ENCODE measurements at regions not wholly inside any gene's neighbourhood (a gene's known extent, or its start where the extent isn't known, plus 50 kb on each side); places are given as distances from the start of the nearest gene placed in this dataset.
A peak's percentile ranks its signal among the peaks of the same experiment; 100 is the strongest.

- no peak overlapping the region for H3K4me3 ChIP-seq (ENCODE audit: low read length)
- no peaks in the 10 kb centered on the region for H3K27me3 ChIP-seq (ENCODE audit: control insufficient read depth, insufficient read depth, low read length)
- H3K9ac ChIP-seq (ENCODE audit: low read length): no peak overlapping the region
- H3K4me1 ChIP-seq (ENCODE audit: control insufficient read depth, low read depth, low read length): no peaks in the 10 kb centered on the region
- H3K27ac ChIP-seq (ENCODE audit: low read length): no peak overlapping the region
- no peaks in the 10 kb centered on the region for H3K9me3 ChIP-seq (ENCODE audit: control insufficient read depth, low read depth, low read length)
- no peaks in the 10 kb centered on the region for H3K36me3 ChIP-seq (ENCODE audit: control insufficient read depth, low read depth, low read length)
Measured at GRCh38 chr10:130580975-130581374, 444.8 kb downstream of the GLRX3 start.

- Histone ChIP-seq H3K36me3 (ENCODE audit: control insufficient read depth, low read depth, low read length) (no peaks in the 10 kb centered on the region), H3K27ac (ENCODE audit: low read length) (no peak overlapping the region)
Measured at GRCh38 chr10:130587718-130588117, 451.5 kb downstream of the GLRX3 start.

GRCh38 chr10:130606001-130606405, 469.8 kb downstream of the GLRX3 start:
- Histone ChIP-seq H3K9me3 (ENCODE audit: control insufficient read depth, low read depth, low read length) (no peaks in the 10 kb centered on the region), H3K4me1 (ENCODE audit: control insufficient read depth, low read depth, low read length) (no peaks in the 10 kb centered on the region), H3K27ac (ENCODE audit: low read length) (no peak overlapping the region), H3K27me3 (ENCODE audit: control insufficient read depth, insufficient read depth, low read length) (no peaks in the 10 kb centered on the region), H3K9ac (ENCODE audit: low read length) (no peak overlapping the region), H3K4me3 (ENCODE audit: low read length) (no peak overlapping the region), H3K36me3 (ENCODE audit: control insufficient read depth, low read depth, low read length) (no peaks in the 10 kb centered on the region)

More at GRCh38 chr10:130587718-130588117, 451.5 kb downstream of the GLRX3 start:
- H3K4me3 ChIP-seq (ENCODE audit: low read length): no peak overlapping the region
- no peaks in the 10 kb centered on the region for H3K9me3 ChIP-seq (ENCODE audit: control insufficient read depth, low read depth, low read length)
- H3K27me3 ChIP-seq (ENCODE audit: control insufficient read depth, insufficient read depth, low read length): no peaks in the 10 kb centered on the region
- no peak overlapping the region for H3K9ac ChIP-seq (ENCODE audit: low read length)
- H3K4me1 ChIP-seq (ENCODE audit: control insufficient read depth, low read depth, low read length): peaks cover 11% of the 10 kb centered on the region

DNA sequence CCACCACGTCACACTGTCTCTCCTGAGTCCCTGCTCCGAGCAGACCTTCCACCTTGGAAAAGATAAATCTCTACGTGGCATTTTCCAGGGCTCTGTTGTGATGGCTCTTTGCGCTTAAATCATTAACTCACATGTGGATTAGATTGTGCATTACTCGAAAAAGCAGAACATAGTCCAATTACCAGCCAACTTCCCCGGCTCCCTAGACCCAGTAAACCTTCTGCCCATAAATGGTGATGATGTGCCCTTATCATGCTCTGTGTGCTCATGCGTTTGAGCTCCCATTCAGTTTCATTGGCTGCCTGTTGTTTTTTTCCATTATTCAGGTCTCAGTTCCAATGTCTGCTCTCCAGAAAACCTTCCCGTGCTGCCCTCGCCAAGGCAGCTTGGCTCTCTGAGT, 471.2 kb downstream of the GLRX3 start:
- Histone ChIP-seq H3K4me3 (ENCODE audit: low read length) (no peak overlapping the region), H3K27ac (ENCODE audit: low read length) (no peak overlapping the region), H3K27me3 (ENCODE audit: control insufficient read depth, insufficient read depth, low read length) (no peaks in the 10 kb centered on the region), H3K4me1 (ENCODE audit: control insufficient read depth, low read depth, low read length) (no peaks in the 10 kb centered on the region), H3K9me3 (ENCODE audit: control insufficient read depth, low read depth, low read length) (no peaks in the 10 kb centered on the region), H3K9ac (ENCODE audit: low read length) (no peak overlapping the region), H3K36me3 (ENCODE audit: control insufficient read depth, low read depth, low read length) (no peaks in the 10 kb centered on the region)

DNA sequence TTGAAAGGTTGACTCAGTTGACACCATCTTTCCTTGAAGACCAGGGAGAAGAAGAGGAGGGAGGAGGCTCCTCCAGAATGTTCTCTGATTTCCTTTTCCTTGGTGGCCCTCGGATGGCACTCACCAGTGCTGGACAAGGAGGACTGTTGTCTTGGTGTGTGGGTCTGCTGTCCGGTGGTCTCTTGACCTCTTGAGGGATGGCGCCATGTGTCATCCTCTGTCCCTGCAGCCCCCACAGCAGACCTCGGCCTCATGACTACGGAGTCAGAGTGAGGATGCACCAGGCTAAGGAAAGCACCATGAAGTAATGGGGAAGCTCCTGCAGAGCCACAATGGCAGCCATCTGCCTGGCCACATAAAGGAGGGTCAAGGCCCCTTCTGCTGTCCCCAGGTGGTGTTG, 475.0 kb downstream of the GLRX3 start:
- peaks cover 10% of the 10 kb centered on the region for H3K9me3 ChIP-seq (ENCODE audit: control insufficient read depth, low read depth, low read length)
- no peaks in the 10 kb centered on the region for H3K27me3 ChIP-seq (ENCODE audit: control insufficient read depth, insufficient read depth, low read length)
- H3K4me1 ChIP-seq (ENCODE audit: control insufficient read depth, low read depth, low read length): peaks cover 14% of the 10 kb centered on the region
- no peaks in the 10 kb centered on the region for H3K36me3 ChIP-seq (ENCODE audit: control insufficient read depth, low read depth, low read length)
- no peak overlapping the region for H3K9ac ChIP-seq (ENCODE audit: low read length)
- H3K4me3 ChIP-seq (ENCODE audit: low read length): no peak overlapping the region
- no peak overlapping the region for H3K27ac ChIP-seq (ENCODE audit: low read length)

- peaks cover 22% of the 10 kb centered on the region for H3K4me1 ChIP-seq (ENCODE audit: control insufficient read depth, low read depth, low read length)
- H3K27me3 ChIP-seq (ENCODE audit: control insufficient read depth, insufficient read depth, low read length): no peaks in the 10 kb centered on the region
- H3K9ac ChIP-seq (ENCODE audit: low read length): no peak overlapping the region
- H3K9me3 ChIP-seq (ENCODE audit: control insufficient read depth, low read depth, low read length): peaks cover 10% of the 10 kb centered on the region
- H3K4me3 ChIP-seq (ENCODE audit: low read length): peak overlapping the region; percentile 24
- H3K36me3 ChIP-seq (ENCODE audit: control insufficient read depth, low read depth, low read length): no peaks in the 10 kb centered on the region
- H3K27ac ChIP-seq (ENCODE audit: low read length): no peak overlapping the region
Measured at GRCh38 chr10:130615457-130615856, 479.3 kb downstream of the GLRX3 start.

- Histone ChIP-seq H3K4me1 (ENCODE audit: control insufficient read depth, low read depth, low read length) (peaks cover 22% of the 10 kb centered on the region), H3K27ac (ENCODE audit: low read length) (no peak overlapping the region), H3K9ac (ENCODE audit: low read length) (no peak overlapping the region), H3K36me3 (ENCODE audit: control insufficient read depth, low read depth, low read length) (no peaks in the 10 kb centered on the region), H3K4me3 (ENCODE audit: low read length) (no peak overlapping the region), H3K27me3 (ENCODE audit: control insufficient read depth, insufficient read depth, low read length) (no peaks in the 10 kb centered on the region), H3K9me3 (ENCODE audit: control insufficient read depth, low read depth, low read length) (peaks cover 4% of the 10 kb centered on the region)
Measured at GRCh38 chr10:130617985-130618384, 481.8 kb downstream of the GLRX3 start.

- no peaks in the 10 kb centered on the region for H3K36me3 ChIP-seq (ENCODE audit: control insufficient read depth, low read depth, low read length)
- no peak overlapping the region for H3K9ac ChIP-seq (ENCODE audit: low read length)
- H3K27ac ChIP-seq (ENCODE audit: low read length): no peak overlapping the region
- H3K9me3 ChIP-seq (ENCODE audit: control insufficient read depth, low read depth, low read length): no peaks in the 10 kb centered on the region
- H3K4me1 ChIP-seq (ENCODE audit: control insufficient read depth, low read depth, low read length): peaks cover 22% of the 10 kb centered on the region
- H3K4me3 ChIP-seq (ENCODE audit: low read length): no peak overlapping the region
- no peaks in the 10 kb centered on the region for H3K27me3 ChIP-seq (ENCODE audit: control insufficient read depth, insufficient read depth, low read length)
Measured at GRCh38 chr10:130618647-130619046, 482.5 kb downstream of the GLRX3 start.

GRCh38 chr10:130621231-130621775, 485.1 kb downstream of the GLRX3 start:
- Histone ChIP-seq H3K4me3 (ENCODE audit: low read length) (no peak overlapping the region), H3K9me3 (ENCODE audit: control insufficient read depth, low read depth, low read length) (no peaks in the 10 kb centered on the region), H3K36me3 (ENCODE audit: control insufficient read depth, low read depth, low read length) (no peaks in the 10 kb centered on the region), H3K27me3 (ENCODE audit: control insufficient read depth, insufficient read depth, low read length) (no peaks in the 10 kb centered on the region), H3K9ac (ENCODE audit: low read length) (no peak overlapping the region), H3K4me1 (ENCODE audit: control insufficient read depth, low read depth, low read length) (peaks cover 7% of the 10 kb centered on the region), H3K27ac (ENCODE audit: low read length) (no peak overlapping the region)

DNA sequence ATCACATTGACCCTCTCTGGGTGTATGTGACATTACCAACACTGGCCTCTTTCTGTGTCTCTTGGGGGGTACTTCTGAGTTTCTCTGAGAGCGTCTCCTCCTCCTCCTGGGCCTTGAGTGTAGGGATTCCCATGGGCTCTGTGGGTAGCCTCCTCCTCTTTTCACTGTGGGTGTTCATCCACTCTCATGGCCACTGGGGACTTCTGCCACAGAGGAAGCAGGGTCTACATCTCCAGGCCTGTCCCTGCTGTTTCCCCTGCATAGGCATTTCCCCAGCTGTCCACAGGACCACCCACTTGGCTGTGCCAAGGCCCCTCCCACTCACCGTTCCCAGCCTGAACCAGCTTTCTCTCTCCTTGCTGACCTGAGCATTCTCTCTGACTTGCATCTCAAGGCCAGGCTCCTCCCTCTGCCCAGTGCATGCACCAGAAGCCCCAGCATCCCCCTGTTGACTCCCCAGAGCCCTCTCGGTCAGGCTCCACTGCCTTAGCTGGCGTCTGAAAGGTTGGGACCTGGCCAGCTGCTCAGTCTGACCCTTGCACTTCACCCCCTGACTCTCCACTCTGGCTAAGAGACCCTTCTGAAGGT, 487.6 kb downstream of the GLRX3 start:
- H3K9ac ChIP-seq (ENCODE audit: low read length): no peak overlapping the region
- no peak overlapping the region for H3K27ac ChIP-seq (ENCODE audit: low read length)
- H3K36me3 ChIP-seq (ENCODE audit: control insufficient read depth, low read depth, low read length): no peaks in the 10 kb centered on the region
- H3K9me3 ChIP-seq (ENCODE audit: control insufficient read depth, low read depth, low read length): no peaks in the 10 kb centered on the region
- H3K4me3 ChIP-seq (ENCODE audit: low read length): no peak overlapping the region
- no peaks in the 10 kb centered on the region for H3K27me3 ChIP-seq (ENCODE audit: control insufficient read depth, insufficient read depth, low read length)
- H3K4me1 ChIP-seq (ENCODE audit: control insufficient read depth, low read depth, low read length): no peaks in the 10 kb centered on the region

DNA sequence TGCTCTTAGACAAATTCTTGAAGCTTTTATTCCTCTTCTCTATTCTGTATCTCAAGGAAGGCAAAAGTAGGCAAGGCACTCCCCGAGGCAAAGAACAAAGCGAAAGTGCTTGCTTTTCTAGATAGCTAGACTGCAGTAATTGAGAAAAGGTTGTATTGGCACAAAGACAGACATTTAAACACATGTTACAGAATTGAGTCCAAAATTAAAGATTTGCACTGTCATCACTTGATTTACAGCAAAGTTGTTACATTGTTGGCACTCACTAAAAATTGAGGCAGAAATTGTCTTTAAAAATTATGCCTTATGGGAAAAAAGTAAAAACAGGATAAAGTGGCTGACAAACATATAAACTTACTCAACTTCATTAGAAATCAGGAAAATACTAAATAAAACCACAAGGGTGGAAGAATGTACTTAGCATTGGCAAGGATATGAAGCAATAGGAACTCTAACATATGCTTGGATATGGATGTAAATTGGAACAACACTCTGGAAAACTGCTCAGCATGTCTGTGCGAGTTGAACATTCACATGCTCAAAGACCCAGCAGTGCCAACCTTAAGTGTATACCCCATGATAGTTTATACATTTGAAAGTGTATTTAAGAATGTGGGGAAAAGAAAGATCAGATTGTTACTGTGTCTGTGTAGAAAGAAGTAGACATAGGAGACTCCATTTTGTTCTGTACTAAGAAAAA, 491.3 kb downstream of the GLRX3 start:
- Histone ChIP-seq H3K27ac (ENCODE audit: low read length) (no peak overlapping the region), H3K9ac (ENCODE audit: low read length) (no peak overlapping the region)

GRCh38 chr10:130630135-130630534, 493.9 kb downstream of the GLRX3 start:
- Histone ChIP-seq H3K27ac (ENCODE audit: low read length) (no peak overlapping the region), H3K36me3 (ENCODE audit: control insufficient read depth, low read depth, low read length) (no peaks in the 10 kb centered on the region), H3K4me3 (ENCODE audit: low read length) (no peak overlapping the region), H3K9me3 (ENCODE audit: control insufficient read depth, low read depth, low read length) (no peaks in the 10 kb centered on the region), H3K9ac (ENCODE audit: low read length) (no peak overlapping the region), H3K27me3 (ENCODE audit: control insufficient read depth, insufficient read depth, low read length) (no peaks in the 10 kb centered on the region), H3K4me1 (ENCODE audit: control insufficient read depth, low read depth, low read length) (peaks cover 3% of the 10 kb centered on the region)

More for the DNA sequence above, 491.3 kb downstream of the GLRX3 start:
- H3K36me3 ChIP-seq (ENCODE audit: control insufficient read depth, low read depth, low read length): no peaks in the 10 kb centered on the region
- H3K4me1 ChIP-seq (ENCODE audit: control insufficient read depth, low read depth, low read length): no peaks in the 10 kb centered on the region
- H3K9me3 ChIP-seq (ENCODE audit: control insufficient read depth, low read depth, low read length): no peaks in the 10 kb centered on the region
- no peak overlapping the region for H3K4me3 ChIP-seq (ENCODE audit: low read length)
- H3K27me3 ChIP-seq (ENCODE audit: control insufficient read depth, insufficient read depth, low read length): no peaks in the 10 kb centered on the region

Measured in iPS-18a (cell line).